ENCODE measurements at regions not wholly inside any gene's neighbourhood (a gene's known extent, or its start where the extent isn't known, plus 50 kb on each side); places are given as distances from the start of the nearest gene placed in this dataset.
A peak's percentile ranks its signal among the peaks of the same experiment; 100 is the strongest.
"Not testable (repeated sequence)": the region's sequence is repeated elsewhere in the genome, so short reads cannot be mapped to it uniquely, and the experiment has no call there.

GRCh38 chr2:16746329-16746728, 80.7 kb upstream of the CYRIA start:
- DNase-seq = no peak

GRCh38 chr2:16745466-16745865, 79.8 kb upstream of the CYRIA start:
- no peak for DNase-seq

GRCh38 chr2:16744521-16744920, 78.9 kb upstream of the CYRIA start:
- no peak for DNase-seq

- DNase-seq = no peak
Measured at GRCh38 chr2:16742026-16742425, 76.4 kb upstream of the CYRIA start.

GRCh38 chr2:16741498-16741897, 75.9 kb upstream of the CYRIA start:
- DNase-seq = no peak

- DNase-seq = no peak
Measured at GRCh38 chr2:16739778-16740581, 74.3 kb upstream of the CYRIA start.

GRCh38 chr2:16738361-16739225, 73.0 kb upstream of the CYRIA start:
- DNase-seq = no peak

- DNase-seq = no peak
Measured at GRCh38 chr2:16737812-16738211, 72.2 kb upstream of the CYRIA start.

GRCh38 chr2:16736633-16737032, 71.0 kb upstream of the CYRIA start:
- no peak for DNase-seq

- no peak for DNase-seq
Measured at GRCh38 chr2:16729335-16729734, 63.7 kb upstream of the CYRIA start.

- no peak for DNase-seq
Measured at GRCh38 chr2:16728351-16729136, 62.9 kb upstream of the CYRIA start.

GRCh38 chr2:16727849-16728248, 62.2 kb upstream of the CYRIA start:
- DNase-seq = not testable (repeated sequence)

- DNase-seq = no peak
Measured at GRCh38 chr2:16727256-16727655, 61.6 kb upstream of the CYRIA start.

- DNase-seq = no peak
Measured at GRCh38 chr2:16726577-16726976, 60.9 kb upstream of the CYRIA start.

GRCh38 chr2:16726147-16726546, 60.5 kb upstream of the CYRIA start:
- no peak for DNase-seq

GRCh38 chr2:16725549-16725948, 59.9 kb upstream of the CYRIA start:
- DNase-seq = peak in 1 of 2 experiments; percentile 59

- no peak for DNase-seq
Measured at GRCh38 chr2:16722677-16723076, 57.0 kb upstream of the CYRIA start.

GRCh38 chr2:16722126-16722525, 56.5 kb upstream of the CYRIA start:
- DNase-seq = no peak

GRCh38 chr2:16721529-16721928, 55.9 kb upstream of the CYRIA start:
- not testable (repeated sequence) for DNase-seq

- not testable (repeated sequence) for DNase-seq
Measured at GRCh38 chr2:16720737-16721136, 55.1 kb upstream of the CYRIA start.

GRCh38 chr2:16719485-16719808, 53.8 kb upstream of the CYRIA start:
- no peak for DNase-seq

- no peak for DNase-seq
Measured at GRCh38 chr2:16718576-16719484, 53.2 kb upstream of the CYRIA start.
